ENCODE measurements at regions not wholly inside any gene's neighbourhood (a gene's known extent, or its start where the extent isn't known, plus 50 kb on each side); places are given as distances from the start of the nearest gene placed in this dataset.

DNA sequence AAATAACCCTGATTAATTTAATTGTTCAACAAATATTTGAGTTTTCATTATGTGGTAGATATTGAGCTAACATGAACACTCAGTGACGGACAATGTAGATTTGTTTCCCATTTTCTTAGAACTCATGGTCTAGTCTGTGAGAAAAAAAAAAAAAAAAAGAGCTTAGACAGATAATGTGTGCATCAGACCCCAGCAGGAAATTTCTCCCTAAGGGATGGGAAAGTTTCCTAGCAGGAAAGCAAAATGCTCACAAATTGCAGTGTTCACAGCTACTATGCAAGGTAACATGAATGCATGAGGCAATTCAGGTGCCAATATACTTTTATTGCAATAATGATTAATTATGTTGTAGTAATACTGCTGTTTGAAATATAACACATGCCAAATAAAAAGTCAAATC, 843.2 kb upstream of the SLIT2 start:
- Histone ChIP-seq H3K27ac (ENCODE audit: low read depth, low read length) (no peak overlapping the region), H3K79me1 (ENCODE audit: low read length) (no peaks in the 10 kb centered on the region), H2BK12ac (ENCODE audit: low read length) (no peak overlapping the region), H3K4me2 (ENCODE audit: low read length) (no peak overlapping the region), H3K79me2 (ENCODE audit: control insufficient read depth, insufficient read depth, low read length, poor library complexity) (no peaks in the 10 kb centered on the region), H3K4ac (ENCODE audit: low read depth, low read length) (no peak overlapping the region), H3K9ac (ENCODE audit: low read length) (no peak overlapping the region), H2BK120ac (ENCODE audit: insufficient read depth, low read length, poor library complexity) (no peak overlapping the region), H2BK5ac (ENCODE audit: low read depth, low read length, poor library complexity) (no peak overlapping the region), H4K12ac (ENCODE audit: low read depth, low read length) (no peak overlapping the region), H3K18ac (ENCODE audit: low read length) (no peak overlapping the region), H2AFZ (ENCODE audit: insufficient read depth, low read length, poor library complexity) (no peak overlapping the region), H2AK5ac (ENCODE audit: low read length) (no peak overlapping the region), H3K4me1 (ENCODE audit: control insufficient read depth in 1 of 2, insufficient read depth in 2 of 2, low read length in 2 of 2) (no peaks in the 10 kb centered on the region), H3K4me3 (ENCODE audit: low read depth, low read length) (no peak overlapping the region), H3K23ac (ENCODE audit: low read length) (no peak overlapping the region), H3K36me3 (ENCODE audit: control insufficient read depth in 1 of 2, insufficient read depth in 2 of 2, low read length in 2 of 2) (no peaks in the 10 kb centered on the region), H4K91ac (ENCODE audit: low read depth, low read length) (no peak overlapping the region), H3K14ac (ENCODE audit: low read length) (no peak overlapping the region), H3K9me3 (ENCODE audit: insufficient read depth, low read depth, low read length) (no peaks in the 10 kb centered on the region), H4K8ac (ENCODE audit: low read depth, low read length) (no peak overlapping the region), H3K27me3 (ENCODE audit: insufficient read depth, low read length) (no peaks in the 10 kb centered on the region)
- DNase-seq, result no peak
- WGBS (ENCODE audit: extremely low coverage, insufficient coverage, insufficient read length), result no CpG with 5 or more reads among the region's 1 CpG

- Histone ChIP-seq H4K8ac (ENCODE audit: low read depth, low read length) (no peak overlapping the region), H2BK120ac (ENCODE audit: insufficient read depth, low read length, poor library complexity) (no peak overlapping the region), H3K79me1 (ENCODE audit: low read length) (no peaks in the 10 kb centered on the region), H3K4me1 (ENCODE audit: control insufficient read depth in 1 of 2, insufficient read depth in 2 of 2, low read length in 2 of 2) (no peaks in the 10 kb centered on the region), H3K79me2 (ENCODE audit: control insufficient read depth, insufficient read depth, low read length, poor library complexity) (no peaks in the 10 kb centered on the region), H3K27ac (ENCODE audit: low read depth, low read length) (no peak overlapping the region), H2BK12ac (ENCODE audit: low read length) (no peak overlapping the region), H3K27me3 (ENCODE audit: insufficient read depth, low read length) (no peaks in the 10 kb centered on the region), H3K4ac (ENCODE audit: low read depth, low read length) (no peak overlapping the region), H2AK5ac (ENCODE audit: low read length) (no peak overlapping the region), H4K12ac (ENCODE audit: low read depth, low read length) (no peak overlapping the region), H3K36me3 (ENCODE audit: control insufficient read depth in 1 of 2, insufficient read depth in 2 of 2, low read length in 2 of 2) (no peaks in the 10 kb centered on the region), H3K18ac (ENCODE audit: low read length) (no peak overlapping the region), H3K9ac (ENCODE audit: low read length) (no peak overlapping the region), H2AFZ (ENCODE audit: insufficient read depth, low read length, poor library complexity) (no peak overlapping the region), H3K9me3 (ENCODE audit: insufficient read depth, low read depth, low read length) (no peaks in the 10 kb centered on the region), H3K4me3 (ENCODE audit: low read depth, low read length) (no peak overlapping the region), H2BK5ac (ENCODE audit: low read depth, low read length, poor library complexity) (no peak overlapping the region), H3K4me2 (ENCODE audit: low read length) (no peak overlapping the region), H3K14ac (ENCODE audit: low read length) (no peak overlapping the region), H4K91ac (ENCODE audit: low read depth, low read length) (no peak overlapping the region), H3K23ac (ENCODE audit: low read length) (no peak overlapping the region)
- no peak for DNase-seq
Measured at GRCh38 chr4:19406789-19407188, 844.9 kb upstream of the SLIT2 start.

GRCh38 chr4:19403786-19404370, 847.8 kb upstream of the SLIT2 start:
- no peak for DNase-seq
- no peak overlapping the region for H2AK5ac ChIP-seq (ENCODE audit: low read length)
- no peak overlapping the region for H2BK120ac ChIP-seq (ENCODE audit: insufficient read depth, low read length, poor library complexity)
- H3K18ac ChIP-seq (ENCODE audit: low read length), result no peak overlapping the region
- no peak overlapping the region for H3K27ac ChIP-seq (ENCODE audit: low read depth, low read length)
- no peak overlapping the region for H2AFZ ChIP-seq (ENCODE audit: insufficient read depth, low read length, poor library complexity)
- no peak overlapping the region for H3K4me3 ChIP-seq (ENCODE audit: low read depth, low read length)
- no peak overlapping the region for H3K14ac ChIP-seq (ENCODE audit: low read length)
- H3K79me1 ChIP-seq (ENCODE audit: low read length), result no peaks in the 10 kb centered on the region
- H3K36me3 ChIP-seq (ENCODE audit: control insufficient read depth in 1 of 2, insufficient read depth in 2 of 2, low read length in 2 of 2), result no peaks in the 10 kb centered on the region
- H3K23ac ChIP-seq (ENCODE audit: low read length), result no peak overlapping the region
- H2BK5ac ChIP-seq (ENCODE audit: low read depth, low read length, poor library complexity), result no peak overlapping the region
- no peak overlapping the region for H4K8ac ChIP-seq (ENCODE audit: low read depth, low read length)
- H3K9ac ChIP-seq (ENCODE audit: low read length), result no peak overlapping the region
- no peaks in the 10 kb centered on the region for H3K9me3 ChIP-seq (ENCODE audit: insufficient read depth, low read depth, low read length)
- H3K27me3 ChIP-seq (ENCODE audit: insufficient read depth, low read length), result no peaks in the 10 kb centered on the region
- H4K12ac ChIP-seq (ENCODE audit: low read depth, low read length), result no peak overlapping the region
- no peaks in the 10 kb centered on the region for H3K4me1 ChIP-seq (ENCODE audit: control insufficient read depth in 1 of 2, insufficient read depth in 2 of 2, low read length in 2 of 2)
- no peak overlapping the region for H2BK12ac ChIP-seq (ENCODE audit: low read length)
- no peak overlapping the region for H3K4me2 ChIP-seq (ENCODE audit: low read length)
- 100% methylated on average over 2 of the region's 5 CpGs for WGBS (ENCODE audit: extremely low coverage, insufficient coverage, insufficient read length)
- H3K79me2 ChIP-seq (ENCODE audit: control insufficient read depth, insufficient read depth, low read length, poor library complexity), result no peaks in the 10 kb centered on the region
- no peak overlapping the region for H3K4ac ChIP-seq (ENCODE audit: low read depth, low read length)
- H4K91ac ChIP-seq (ENCODE audit: low read depth, low read length), result no peak overlapping the region

GRCh38 chr4:19402581-19403065, 849.1 kb upstream of the SLIT2 start:
- no peak overlapping the region for H4K12ac ChIP-seq (ENCODE audit: low read depth, low read length)
- no peak overlapping the region for H3K23ac ChIP-seq (ENCODE audit: low read length)
- no peaks in the 10 kb centered on the region for H3K27me3 ChIP-seq (ENCODE audit: insufficient read depth, low read length)
- no peaks in the 10 kb centered on the region for H3K9me3 ChIP-seq (ENCODE audit: insufficient read depth, low read depth, low read length)
- no CpG with 5 or more reads among the region's 2 CpGs for WGBS (ENCODE audit: extremely low coverage, insufficient coverage, insufficient read length)
- no peak overlapping the region for H2BK5ac ChIP-seq (ENCODE audit: low read depth, low read length, poor library complexity)
- no peaks in the 10 kb centered on the region for H3K79me1 ChIP-seq (ENCODE audit: low read length)
- H2AFZ ChIP-seq (ENCODE audit: insufficient read depth, low read length, poor library complexity), result no peak overlapping the region
- H2AK5ac ChIP-seq (ENCODE audit: low read length), result no peak overlapping the region
- DNase-seq, result no peak
- H3K4me1 ChIP-seq (ENCODE audit: control insufficient read depth in 1 of 2, insufficient read depth in 2 of 2, low read length in 2 of 2), result no peaks in the 10 kb centered on the region
- H2BK120ac ChIP-seq (ENCODE audit: insufficient read depth, low read length, poor library complexity), result no peak overlapping the region
- H3K4ac ChIP-seq (ENCODE audit: low read depth, low read length), result no peak overlapping the region
- no peak overlapping the region for H2BK12ac ChIP-seq (ENCODE audit: low read length)
- H3K27ac ChIP-seq (ENCODE audit: low read depth, low read length), result no peak overlapping the region
- no peak overlapping the region for H3K14ac ChIP-seq (ENCODE audit: low read length)
- no peaks in the 10 kb centered on the region for H3K36me3 ChIP-seq (ENCODE audit: control insufficient read depth in 1 of 2, insufficient read depth in 2 of 2, low read length in 2 of 2)
- no peak overlapping the region for H4K8ac ChIP-seq (ENCODE audit: low read depth, low read length)
- H3K79me2 ChIP-seq (ENCODE audit: control insufficient read depth, insufficient read depth, low read length, poor library complexity), result no peaks in the 10 kb centered on the region
- no peak overlapping the region for H4K91ac ChIP-seq (ENCODE audit: low read depth, low read length)
- no peak overlapping the region for H3K4me2 ChIP-seq (ENCODE audit: low read length)
- no peak overlapping the region for H3K18ac ChIP-seq (ENCODE audit: low read length)
- no peak overlapping the region for H3K4me3 ChIP-seq (ENCODE audit: low read depth, low read length)
- no peak overlapping the region for H3K9ac ChIP-seq (ENCODE audit: low read length)
